ENCODE measurements at regions not wholly inside any gene's neighbourhood (a gene's known extent, or its start where the extent isn't known, plus 50 kb on each side); places are given as distances from the start of the nearest gene placed in this dataset.

DNA sequence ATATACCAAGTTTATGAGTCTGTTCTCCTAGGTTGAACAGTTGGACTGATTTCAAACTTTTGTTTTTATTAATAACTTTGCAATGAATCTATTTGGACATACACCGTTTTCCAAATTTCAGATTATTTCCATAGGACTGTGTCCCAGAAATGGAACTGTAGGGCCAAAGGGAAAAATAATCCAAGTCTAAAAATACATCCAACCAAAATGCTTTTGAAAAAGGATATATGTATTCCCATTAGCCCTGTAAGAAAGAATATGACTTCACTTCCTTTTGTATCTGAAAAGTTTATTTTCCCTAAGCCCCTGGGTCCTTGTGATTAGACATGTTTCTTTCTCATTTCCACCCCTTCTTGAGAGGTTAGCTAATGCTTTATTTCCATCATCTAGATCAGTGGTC lies 434.2 kb upstream of the MKI67 start:
- H3K9ac ChIP-seq (ENCODE audit: low read depth, low read length, poor library complexity): no peak overlapping the region
- no peak overlapping the region for H4K8ac ChIP-seq (ENCODE audit: low read depth, low read length)
- no peak overlapping the region for H3K27ac ChIP-seq (replicated peaks; ENCODE audit: low read length)
- H2BK120ac ChIP-seq (ENCODE audit: low read depth, low read length): no peak overlapping the region
- no peak overlapping the region for H2BK12ac ChIP-seq (ENCODE audit: low read length)
- no peak overlapping the region for H3K4me2 ChIP-seq (ENCODE audit: insufficient read depth, low read length, poor library complexity, severe bottlenecking)
- no peak overlapping the region for H3K18ac ChIP-seq (ENCODE audit: low read length)
- H3K4me3 ChIP-seq (ENCODE audit: low read length in 2 of 2): no peak overlapping the region
- no peak overlapping the region for H3K4ac ChIP-seq (ENCODE audit: low read length)
- H3K36me3 ChIP-seq (replicated peaks in 1 of 2; ENCODE audit: control insufficient read depth in 2 of 2, insufficient read depth in 2 of 2, low read length in 2 of 2): no peaks in the 10 kb centered on the region
- no peak overlapping the region for H3K23ac ChIP-seq (ENCODE audit: low read depth, low read length, poor library complexity)
- H3K4me1 ChIP-seq (ENCODE audit: control insufficient read depth in 2 of 2, insufficient read depth in 1 of 2, low read depth in 1 of 2, low read length in 2 of 2): no peaks in the 10 kb centered on the region
- H2BK5ac ChIP-seq (ENCODE audit: low read length): no peak overlapping the region
- H2BK15ac ChIP-seq (ENCODE audit: low read length): no peak overlapping the region
- no peak overlapping the region for H4K91ac ChIP-seq (ENCODE audit: low read depth, low read length, poor library complexity)
- no peak overlapping the region for H3K14ac ChIP-seq (ENCODE audit: low read length)
- H2AFZ ChIP-seq (ENCODE audit: low read length): no peak overlapping the region
- no CpG with 5 or more reads among the region's 1 CpG for WGBS, 2 donors (ENCODE audit: extremely low coverage in 2 of 2, insufficient read length in 2 of 2, insufficient replicate concordance in 1 of 2)
- DNase-seq (ENCODE audit: low spot score): no peak
- H3K79me1 ChIP-seq (ENCODE audit: low read depth, low read length): no peaks in the 10 kb centered on the region
- H3K27me3 ChIP-seq (ENCODE audit: control insufficient read depth in 3 of 3, insufficient read depth in 3 of 3, low read depth in 1 of 3, low read length in 3 of 3): no peaks in the 10 kb centered on the region
- H3K9me3 ChIP-seq (replicated peaks in 1 of 2; ENCODE audit: control insufficient read depth in 2 of 2, insufficient read depth in 1 of 2, low read depth in 1 of 2, low read length in 2 of 2): peaks cover 0 to 4% of the 10 kb centered on the region in 2 donors
- H2AK5ac ChIP-seq (ENCODE audit: low read depth, low read length): no peak overlapping the region

DNA sequence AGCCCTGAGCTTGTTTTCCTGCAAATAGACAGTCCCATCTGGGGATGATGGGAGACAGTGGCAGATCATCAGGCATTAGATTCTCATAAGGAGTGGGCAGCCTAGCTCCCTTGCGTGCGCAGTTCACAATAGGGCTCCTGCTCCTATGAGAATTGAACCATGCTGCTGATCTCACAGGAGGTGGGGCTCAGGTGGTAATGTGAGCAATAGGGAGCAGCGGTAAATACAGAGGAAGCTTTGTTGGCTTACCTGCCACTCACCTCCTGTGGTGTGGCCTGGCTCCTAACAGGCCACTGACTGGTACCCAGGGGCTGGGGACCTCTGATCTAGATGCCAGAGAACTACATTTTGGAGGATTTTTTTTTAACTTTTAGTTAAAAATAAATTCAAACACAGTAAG lies 434.8 kb upstream of the MKI67 start:
- no peak for DNase-seq (ENCODE audit: low spot score)
- Histone ChIP-seq H2AK5ac (ENCODE audit: low read depth, low read length) (no peak overlapping the region), H3K23ac (ENCODE audit: low read depth, low read length, poor library complexity) (no peak overlapping the region), H2BK12ac (ENCODE audit: low read length) (no peak overlapping the region), H3K4me1 (ENCODE audit: control insufficient read depth in 2 of 2, insufficient read depth in 1 of 2, low read depth in 1 of 2, low read length in 2 of 2) (no peaks in the 10 kb centered on the region), H3K4me3 (ENCODE audit: low read length in 2 of 2) (no peak overlapping the region), H3K9ac (ENCODE audit: low read depth, low read length, poor library complexity) (no peak overlapping the region), H4K91ac (ENCODE audit: low read depth, low read length, poor library complexity) (no peak overlapping the region), H4K8ac (ENCODE audit: low read depth, low read length) (no peak overlapping the region), H2AFZ (ENCODE audit: low read length) (no peak overlapping the region), H3K4ac (ENCODE audit: low read length) (no peak overlapping the region), H3K79me1 (ENCODE audit: low read depth, low read length) (no peaks in the 10 kb centered on the region), H3K14ac (ENCODE audit: low read length) (no peak overlapping the region), H2BK120ac (ENCODE audit: low read depth, low read length) (no peak overlapping the region), H3K18ac (ENCODE audit: low read length) (no peak overlapping the region), H3K27me3 (ENCODE audit: control insufficient read depth in 3 of 3, insufficient read depth in 3 of 3, low read depth in 1 of 3, low read length in 3 of 3) (no peaks in the 10 kb centered on the region), H2BK15ac (ENCODE audit: low read length) (no peak overlapping the region), H2BK5ac (ENCODE audit: low read length) (no peak overlapping the region), H3K36me3 (replicated peaks in 1 of 2; ENCODE audit: control insufficient read depth in 2 of 2, insufficient read depth in 2 of 2, low read length in 2 of 2) (no peaks in the 10 kb centered on the region), H3K27ac (replicated peaks; ENCODE audit: low read length) (no peak overlapping the region), H3K9me3 (replicated peaks in 1 of 2; ENCODE audit: control insufficient read depth in 2 of 2, insufficient read depth in 1 of 2, low read depth in 1 of 2, low read length in 2 of 2) (peaks cover 0 to 4% of the 10 kb centered on the region in 2 donors), H3K4me2 (ENCODE audit: insufficient read depth, low read length, poor library complexity, severe bottlenecking) (no peak overlapping the region)
- no CpG with 5 or more reads among the region's 3 CpGs for WGBS, 2 donors (ENCODE audit: extremely low coverage in 2 of 2, insufficient read length in 2 of 2, insufficient replicate concordance in 1 of 2)

DNA sequence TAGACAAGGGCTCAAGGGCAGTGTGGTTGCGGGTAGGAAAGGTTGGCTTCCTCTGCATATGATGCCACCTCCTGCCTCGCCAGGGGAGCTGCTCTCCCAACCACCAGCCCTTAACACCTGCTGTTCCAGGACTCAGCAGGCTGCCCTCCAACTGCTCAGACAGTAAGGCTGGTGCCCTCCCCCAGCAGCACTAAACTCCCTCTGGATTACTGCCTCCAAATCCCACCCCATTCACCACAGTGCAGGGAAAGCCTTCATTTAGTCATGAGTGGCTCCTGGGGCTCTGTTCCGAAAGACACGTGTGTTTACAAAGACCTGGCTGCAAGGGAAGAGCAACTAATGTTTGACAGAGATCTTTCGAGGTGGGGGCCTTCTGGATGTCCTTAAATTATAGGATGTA lies 437.2 kb upstream of the MKI67 start:
- H3K23ac ChIP-seq (ENCODE audit: low read depth, low read length, poor library complexity): no peak overlapping the region
- H3K14ac ChIP-seq (ENCODE audit: low read length): no peak overlapping the region
- H2BK5ac ChIP-seq (ENCODE audit: low read length): no peak overlapping the region
- no peak for DNase-seq (ENCODE audit: low spot score)
- H3K18ac ChIP-seq (ENCODE audit: low read length): peak overlapping the region; percentile 32
- H3K4ac ChIP-seq (ENCODE audit: low read length): no peak overlapping the region
- H3K4me3 ChIP-seq (ENCODE audit: low read length in 2 of 2): peak overlapping the region in 1 of 2 donors; percentile 42
- H2BK120ac ChIP-seq (ENCODE audit: low read depth, low read length): no peak overlapping the region
- WGBS, 2 donors (ENCODE audit: extremely low coverage in 2 of 2, insufficient read length in 2 of 2, insufficient replicate concordance in 1 of 2): no CpG with 5 or more reads among the region's 5 CpGs
- no peak overlapping the region for H2AFZ ChIP-seq (ENCODE audit: low read length)
- H3K27ac ChIP-seq (replicated peaks; ENCODE audit: low read length): no peak overlapping the region
- no peak overlapping the region for H3K9ac ChIP-seq (ENCODE audit: low read depth, low read length, poor library complexity)
- H3K36me3 ChIP-seq (replicated peaks in 1 of 2; ENCODE audit: control insufficient read depth in 2 of 2, insufficient read depth in 2 of 2, low read length in 2 of 2): no peaks in the 10 kb centered on the region
- H3K27me3 ChIP-seq (ENCODE audit: control insufficient read depth in 3 of 3, insufficient read depth in 3 of 3, low read depth in 1 of 3, low read length in 3 of 3): no peaks in the 10 kb centered on the region
- H2AK5ac ChIP-seq (ENCODE audit: low read depth, low read length): no peak overlapping the region
- no peak overlapping the region for H3K4me2 ChIP-seq (ENCODE audit: insufficient read depth, low read length, poor library complexity, severe bottlenecking)
- H3K79me1 ChIP-seq (ENCODE audit: low read depth, low read length): no peaks in the 10 kb centered on the region
- H4K91ac ChIP-seq (ENCODE audit: low read depth, low read length, poor library complexity): no peak overlapping the region
- no peak overlapping the region for H2BK12ac ChIP-seq (ENCODE audit: low read length)
- H2BK15ac ChIP-seq (ENCODE audit: low read length): no peak overlapping the region
- peak overlapping the region; percentile 29 for H4K8ac ChIP-seq (ENCODE audit: low read depth, low read length)
- peaks cover 0 to 4% of the 10 kb centered on the region in 2 donors for H3K9me3 ChIP-seq (replicated peaks in 1 of 2; ENCODE audit: control insufficient read depth in 2 of 2, insufficient read depth in 1 of 2, low read depth in 1 of 2, low read length in 2 of 2)
- no peaks in the 10 kb centered on the region for H3K4me1 ChIP-seq (ENCODE audit: control insufficient read depth in 2 of 2, insufficient read depth in 1 of 2, low read depth in 1 of 2, low read length in 2 of 2)

DNA sequence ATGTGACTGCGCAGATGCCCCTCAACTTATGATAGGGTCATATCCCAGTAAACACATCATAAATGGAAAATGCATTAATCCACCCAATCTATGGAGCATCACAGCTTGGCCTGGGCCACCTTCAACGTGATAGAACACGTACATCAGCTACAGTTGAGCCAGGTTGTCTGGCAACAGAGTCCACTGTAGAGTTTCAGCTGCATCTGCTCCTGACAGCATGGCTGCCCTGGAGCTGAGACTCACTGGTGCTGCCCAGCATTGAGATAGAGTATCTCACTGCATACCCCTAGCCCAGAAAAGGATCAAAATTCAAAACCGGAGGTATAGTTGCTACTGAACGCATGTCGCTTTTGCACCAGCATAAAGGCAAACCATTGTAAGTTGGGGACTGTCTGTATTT lies 437.7 kb upstream of the MKI67 start:
- no peak for DNase-seq (ENCODE audit: low spot score)
- Histone ChIP-seq H3K14ac (ENCODE audit: low read length) (no peak overlapping the region), H3K9ac (ENCODE audit: low read depth, low read length, poor library complexity) (no peak overlapping the region), H3K23ac (ENCODE audit: low read depth, low read length, poor library complexity) (no peak overlapping the region), H3K9me3 (replicated peaks in 1 of 2; ENCODE audit: control insufficient read depth in 2 of 2, insufficient read depth in 1 of 2, low read depth in 1 of 2, low read length in 2 of 2) (peaks cover 0 to 4% of the 10 kb centered on the region in 2 donors), H2BK120ac (ENCODE audit: low read depth, low read length) (no peak overlapping the region), H2BK5ac (ENCODE audit: low read length) (no peak overlapping the region), H3K27me3 (ENCODE audit: control insufficient read depth in 3 of 3, insufficient read depth in 3 of 3, low read depth in 1 of 3, low read length in 3 of 3) (no peaks in the 10 kb centered on the region), H3K4ac (ENCODE audit: low read length) (no peak overlapping the region), H3K4me2 (ENCODE audit: insufficient read depth, low read length, poor library complexity, severe bottlenecking) (no peak overlapping the region), H3K4me3 (ENCODE audit: low read length in 2 of 2) (no peak overlapping the region), H2BK15ac (ENCODE audit: low read length) (no peak overlapping the region), H3K27ac (replicated peaks; ENCODE audit: low read length) (no peak overlapping the region), H2BK12ac (ENCODE audit: low read length) (no peak overlapping the region), H2AFZ (ENCODE audit: low read length) (no peak overlapping the region), H3K18ac (ENCODE audit: low read length) (no peak overlapping the region), H3K79me1 (ENCODE audit: low read depth, low read length) (no peaks in the 10 kb centered on the region), H3K36me3 (replicated peaks in 1 of 2; ENCODE audit: control insufficient read depth in 2 of 2, insufficient read depth in 2 of 2, low read length in 2 of 2) (no peaks in the 10 kb centered on the region), H2AK5ac (ENCODE audit: low read depth, low read length) (no peak overlapping the region), H4K91ac (ENCODE audit: low read depth, low read length, poor library complexity) (no peak overlapping the region), H3K4me1 (ENCODE audit: control insufficient read depth in 2 of 2, insufficient read depth in 1 of 2, low read depth in 1 of 2, low read length in 2 of 2) (no peaks in the 10 kb centered on the region), H4K8ac (ENCODE audit: low read depth, low read length) (no peak overlapping the region)
- WGBS, 2 donors (ENCODE audit: extremely low coverage in 2 of 2, insufficient read length in 2 of 2, insufficient replicate concordance in 1 of 2): no CpG with 5 or more reads among the region's 6 CpGs

Data from neuronal stem cell (in vitro differentiated cells).